ENCODE measurements at regions not wholly inside any gene's neighbourhood (a gene's known extent, or its start where the extent isn't known, plus 50 kb on each side); places are given as distances from the start of the nearest gene placed in this dataset.

DNA sequence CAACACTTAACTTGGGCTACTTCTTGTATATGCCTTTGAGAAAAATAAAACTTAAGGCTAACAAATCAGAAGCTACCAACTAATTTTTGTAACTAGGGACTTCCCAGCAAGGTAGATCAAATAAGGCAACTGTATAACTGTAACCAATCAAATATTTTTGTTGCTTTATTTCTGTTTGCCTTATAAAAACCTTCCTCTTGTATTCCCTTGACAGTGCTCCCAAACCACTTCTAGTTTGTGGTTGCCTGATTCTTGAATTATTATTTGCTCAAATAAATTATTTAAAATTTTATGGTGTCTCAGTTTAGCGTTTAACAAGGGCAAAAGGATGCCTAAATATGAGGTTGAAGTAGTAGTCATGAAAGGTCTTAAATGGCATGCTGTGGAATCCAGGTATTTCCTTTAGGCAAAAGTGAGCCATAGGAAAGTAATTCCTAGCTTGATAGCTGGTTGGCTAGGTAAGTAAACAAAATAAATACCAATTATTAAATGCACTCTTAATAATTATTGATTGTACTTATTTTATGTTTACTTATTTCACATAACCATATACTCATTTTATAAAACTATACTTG, 632.6 kb downstream of the RPL10L start:
- Mint-ChIP-seq H3K4me3 (no peak overlapping the region), H3K36me3 (ENCODE audit: low read depth) (peaks cover 25% of the 10 kb centered on the region), H3K27ac (no peak overlapping the region), H3K9me3 (peaks cover 25% of the 10 kb centered on the region), H3K4me1 (peaks cover 23% of the 10 kb centered on the region), H3K27me3 (ENCODE audit: insufficient read depth, low read depth, poor library complexity) (no peaks in the 10 kb centered on the region)
- Histone ChIP-seq H3K27me3 (ENCODE audit: insufficient read depth) (no peaks in the 10 kb centered on the region), H2AFZ (no peak overlapping the region), H3K79me2 (replicated peaks; ENCODE audit: insufficient read depth) (no peaks in the 10 kb centered on the region), H3K4me3 (no peak overlapping the region), H3K9me2 (ENCODE audit: insufficient read depth) (peaks cover 6% of the 10 kb centered on the region; the same call in 1 of the 2 replicates), H3F3A (replicated peaks; ENCODE audit: low read depth) (no peaks in the 10 kb centered on the region), H4K20me1 (replicated peaks; ENCODE audit: insufficient read depth) (no peaks in the 10 kb centered on the region), H3K27ac (ENCODE audit: low read depth) (no peak overlapping the region), H3K4me1 (ENCODE audit: insufficient read depth) (peaks cover 25% of the 10 kb centered on the region), H3K36me3 (ENCODE audit: insufficient read depth) (no peaks in the 10 kb centered on the region), H3K4me2 (no peak overlapping the region)
- TF ChIP-seq CREB1 (CRISPR knock-in tag; IDR thresholded peaks at IDR 0.05; ENCODE audit: low read depth) (no peak), JUNB (IDR thresholded peaks at IDR 0.05; ENCODE audit: unreplicated experiment) (no peak), EZH2phosphoT487 (IDR thresholded peaks at IDR 0.05; ENCODE audit: unreplicated experiment) (no peak), NANOG (IDR thresholded peaks at IDR 0.05; ENCODE audit: borderline replicate concordance) (no peak)
- TF ChIP-seq, protein P1, sequence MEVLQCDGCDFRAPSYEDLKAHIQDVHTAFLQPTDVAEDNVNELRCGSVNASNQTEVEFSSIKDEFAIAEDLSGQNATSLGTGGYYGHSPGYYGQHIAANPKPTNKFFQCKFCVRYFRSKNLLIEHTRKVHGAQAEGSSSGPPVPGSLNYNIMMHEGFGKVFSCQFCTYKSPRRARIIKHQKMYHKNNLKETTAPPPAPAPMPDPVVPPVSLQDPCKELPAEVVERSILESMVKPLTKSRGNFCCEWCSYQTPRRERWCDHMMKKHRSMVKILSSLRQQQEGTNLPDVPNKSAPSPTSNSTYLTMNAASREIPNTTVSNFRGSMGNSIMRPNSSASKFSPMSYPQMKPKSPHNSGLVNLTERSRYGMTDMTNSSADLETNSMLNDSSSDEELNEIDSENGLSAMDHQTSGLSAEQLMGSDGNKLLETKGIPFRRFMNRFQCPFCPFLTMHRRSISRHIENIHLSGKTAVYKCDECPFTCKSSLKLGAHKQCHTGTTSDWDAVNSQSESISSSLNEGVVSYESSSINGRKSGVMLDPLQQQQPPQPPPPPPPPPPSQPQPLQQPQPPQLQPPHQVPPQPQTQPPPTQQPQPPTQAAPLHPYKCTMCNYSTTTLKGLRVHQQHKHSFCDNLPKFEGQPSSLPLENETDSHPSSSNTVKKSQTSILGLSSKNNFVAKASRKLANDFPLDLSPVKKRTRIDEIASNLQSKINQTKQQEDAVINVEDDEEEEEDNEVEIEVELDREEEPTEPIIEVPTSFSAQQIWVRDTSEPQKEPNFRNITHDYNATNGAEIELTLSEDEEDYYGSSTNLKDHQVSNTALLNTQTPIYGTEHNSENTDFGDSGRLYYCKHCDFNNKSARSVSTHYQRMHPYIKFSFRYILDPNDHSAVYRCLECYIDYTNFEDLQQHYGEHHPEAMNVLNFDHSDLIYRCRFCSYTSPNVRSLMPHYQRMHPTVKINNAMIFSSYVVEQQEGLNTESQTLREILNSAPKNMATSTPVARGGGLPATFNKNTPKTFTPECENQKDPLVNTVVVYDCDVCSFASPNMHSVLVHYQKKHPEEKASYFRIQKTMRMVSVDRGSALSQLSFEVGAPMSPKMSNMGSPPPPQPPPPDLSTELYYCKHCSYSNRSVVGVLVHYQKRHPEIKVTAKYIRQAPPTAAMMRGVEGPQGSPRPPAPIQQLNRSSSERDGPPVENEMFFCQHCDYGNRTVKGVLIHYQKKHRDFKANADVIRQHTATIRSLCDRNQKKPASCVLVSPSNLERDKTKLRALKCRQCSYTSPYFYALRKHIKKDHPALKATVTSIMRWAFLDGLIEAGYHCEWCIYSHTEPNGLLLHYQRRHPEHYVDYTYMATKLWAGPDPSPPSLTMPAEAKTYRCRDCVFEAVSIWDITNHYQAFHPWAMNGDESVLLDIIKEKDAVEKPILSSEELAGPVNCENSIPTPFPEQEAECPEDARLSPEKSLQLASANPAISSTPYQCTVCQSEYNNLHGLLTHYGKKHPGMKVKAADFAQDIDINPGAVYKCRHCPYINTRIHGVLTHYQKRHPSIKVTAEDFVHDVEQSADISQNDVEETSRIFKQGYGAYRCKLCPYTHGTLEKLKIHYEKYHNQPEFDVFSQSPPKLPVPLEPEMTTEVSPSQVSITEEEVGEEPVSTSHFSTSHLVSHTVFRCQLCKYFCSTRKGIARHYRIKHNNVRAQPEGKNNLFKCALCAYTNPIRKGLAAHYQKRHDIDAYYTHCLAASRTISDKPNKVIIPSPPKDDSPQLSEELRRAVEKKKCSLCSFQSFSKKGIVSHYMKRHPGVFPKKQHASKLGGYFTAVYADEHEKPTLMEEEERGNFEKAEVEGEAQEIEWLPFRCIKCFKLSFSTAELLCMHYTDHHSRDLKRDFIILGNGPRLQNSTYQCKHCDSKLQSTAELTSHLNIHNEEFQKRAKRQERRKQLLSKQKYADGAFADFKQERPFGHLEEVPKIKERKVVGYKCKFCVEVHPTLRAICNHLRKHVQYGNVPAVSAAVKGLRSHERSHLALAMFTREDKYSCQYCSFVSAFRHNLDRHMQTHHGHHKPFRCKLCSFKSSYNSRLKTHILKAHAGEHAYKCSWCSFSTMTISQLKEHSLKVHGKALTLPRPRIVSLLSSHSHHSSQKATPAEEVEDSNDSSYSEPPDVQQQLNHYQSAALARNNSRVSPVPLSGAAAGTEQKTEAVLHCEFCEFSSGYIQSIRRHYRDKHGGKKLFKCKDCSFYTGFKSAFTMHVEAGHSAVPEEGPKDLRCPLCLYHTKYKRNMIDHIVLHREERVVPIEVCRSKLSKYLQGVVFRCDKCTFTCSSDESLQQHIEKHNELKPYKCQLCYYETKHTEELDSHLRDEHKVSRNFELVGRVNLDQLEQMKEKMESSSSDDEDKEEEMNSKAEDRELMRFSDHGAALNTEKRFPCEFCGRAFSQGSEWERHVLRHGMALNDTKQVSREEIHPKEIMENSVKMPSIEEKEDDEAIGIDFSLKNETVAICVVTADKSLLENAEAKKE (CRISPR knock-in tag; IDR thresholded peaks at IDR 0.05), result no peak
- no peak for ATAC-seq
- DNase-seq (ENCODE audit: low spot score), result no peak

DNA sequence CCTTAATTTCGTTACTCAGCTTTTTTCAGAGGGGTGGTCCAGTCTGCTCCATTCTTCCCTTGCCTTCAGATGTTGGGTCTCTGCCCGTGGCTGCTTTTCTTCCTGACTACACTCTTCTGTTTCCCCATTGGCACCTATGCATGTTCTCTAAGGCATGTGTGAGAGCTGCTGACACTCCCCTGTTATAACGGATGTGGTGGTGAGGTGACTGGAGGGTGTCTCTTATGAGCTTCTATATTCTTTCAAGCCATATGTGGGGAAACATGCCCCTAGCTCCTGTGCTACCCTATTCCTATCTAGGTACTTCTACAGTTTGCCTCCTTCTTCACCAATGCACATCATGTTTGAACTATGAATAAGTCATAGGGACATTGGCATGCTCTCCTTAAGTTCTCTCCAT, 643.2 kb downstream of the RPL10L start:
- Histone ChIP-seq H3K36me3 (ENCODE audit: insufficient read depth) (no peaks in the 10 kb centered on the region), H3K9me2 (ENCODE audit: insufficient read depth) (0 out of 2 replicates have a peak, but pooled peaks cover 2% of the 10 kb centered on the region), H3K4me3 (no peak overlapping the region), H3F3A (replicated peaks; ENCODE audit: low read depth) (no peaks in the 10 kb centered on the region), H3K79me2 (replicated peaks; ENCODE audit: insufficient read depth) (no peaks in the 10 kb centered on the region), H3K4me2 (no peak overlapping the region), H3K4me1 (ENCODE audit: insufficient read depth) (no peaks in the 10 kb centered on the region), H4K20me1 (replicated peaks; ENCODE audit: insufficient read depth) (no peaks in the 10 kb centered on the region), H3K27me3 (ENCODE audit: insufficient read depth) (no peaks in the 10 kb centered on the region), H2AFZ (no peak overlapping the region), H3K27ac (ENCODE audit: low read depth) (no peak overlapping the region)
- Mint-ChIP-seq H3K4me1 (peaks cover 4% of the 10 kb centered on the region; the same call in 1 of the 3 replicates), H3K9me3 (peaks cover 24% of the 10 kb centered on the region), H3K27me3 (ENCODE audit: insufficient read depth, low read depth, poor library complexity) (peaks cover 3% of the 10 kb centered on the region), H3K4me3 (no peak overlapping the region), H3K27ac (no peak overlapping the region), H3K36me3 (ENCODE audit: low read depth) (peaks cover 13% of the 10 kb centered on the region)
- ATAC-seq (no peak), DNase-seq (ENCODE audit: low spot score) (no peak)
- TF ChIP-seq, protein P2, sequence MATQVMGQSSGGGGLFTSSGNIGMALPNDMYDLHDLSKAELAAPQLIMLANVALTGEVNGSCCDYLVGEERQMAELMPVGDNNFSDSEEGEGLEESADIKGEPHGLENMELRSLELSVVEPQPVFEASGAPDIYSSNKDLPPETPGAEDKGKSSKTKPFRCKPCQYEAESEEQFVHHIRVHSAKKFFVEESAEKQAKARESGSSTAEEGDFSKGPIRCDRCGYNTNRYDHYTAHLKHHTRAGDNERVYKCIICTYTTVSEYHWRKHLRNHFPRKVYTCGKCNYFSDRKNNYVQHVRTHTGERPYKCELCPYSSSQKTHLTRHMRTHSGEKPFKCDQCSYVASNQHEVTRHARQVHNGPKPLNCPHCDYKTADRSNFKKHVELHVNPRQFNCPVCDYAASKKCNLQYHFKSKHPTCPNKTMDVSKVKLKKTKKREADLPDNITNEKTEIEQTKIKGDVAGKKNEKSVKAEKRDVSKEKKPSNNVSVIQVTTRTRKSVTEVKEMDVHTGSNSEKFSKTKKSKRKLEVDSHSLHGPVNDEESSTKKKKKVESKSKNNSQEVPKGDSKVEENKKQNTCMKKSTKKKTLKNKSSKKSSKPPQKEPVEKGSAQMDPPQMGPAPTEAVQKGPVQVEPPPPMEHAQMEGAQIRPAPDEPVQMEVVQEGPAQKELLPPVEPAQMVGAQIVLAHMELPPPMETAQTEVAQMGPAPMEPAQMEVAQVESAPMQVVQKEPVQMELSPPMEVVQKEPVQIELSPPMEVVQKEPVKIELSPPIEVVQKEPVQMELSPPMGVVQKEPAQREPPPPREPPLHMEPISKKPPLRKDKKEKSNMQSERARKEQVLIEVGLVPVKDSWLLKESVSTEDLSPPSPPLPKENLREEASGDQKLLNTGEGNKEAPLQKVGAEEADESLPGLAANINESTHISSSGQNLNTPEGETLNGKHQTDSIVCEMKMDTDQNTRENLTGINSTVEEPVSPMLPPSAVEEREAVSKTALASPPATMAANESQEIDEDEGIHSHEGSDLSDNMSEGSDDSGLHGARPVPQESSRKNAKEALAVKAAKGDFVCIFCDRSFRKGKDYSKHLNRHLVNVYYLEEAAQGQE (IDR thresholded peaks at IDR 0.05; ENCODE audit: unreplicated experiment), result no peak
- TF ChIP-seq ZNF114 (CRISPR knock-in tag; IDR thresholded peaks at IDR 0.05), result no peak
- no peak for TF ChIP-seq NANOG (IDR thresholded peaks at IDR 0.05; ENCODE audit: borderline replicate concordance)
- no peak for TF ChIP-seq JUNB (IDR thresholded peaks at IDR 0.05; ENCODE audit: unreplicated experiment)

All from GM23338 (cell line).